H9 (cell line): ENCODE measurements at regions not wholly inside any gene's neighbourhood (a gene's known extent, or its start where the extent isn't known, plus 50 kb on each side); places are given as distances from the start of the nearest gene placed in this dataset.

Source experiments
- DNase-seq: peaks from one replicate; pipeline ENCODE4 v3.0.0-alpha.2; 2017
- H2AFZ ChIP-seq: one replicate; pipeline ENCODE4 v1.6.1; 2013; ENCODE audit warnings: mild to moderate bottlenecking, low read length, control low read depth, moderate library complexity
- H2AK5ac ChIP-seq: 2 replicates; pipeline ENCODE4 v1.6.1; 2013; ENCODE audit warnings: low read length, control low read depth, mixed read lengths; ENCODE audit not compliant: insufficient read length
- H2BK120ac ChIP-seq: one replicate; pipeline ENCODE4 v1.6.1; 2013; ENCODE audit warnings: low read depth, mild to moderate bottlenecking, low read length, control low read depth, inconsistent platforms; ENCODE audit not compliant: poor library complexity, severe bottlenecking
- H2BK12ac ChIP-seq: 2 replicates; pipeline ENCODE4 v1.6.1; 2013; ENCODE audit warnings: low read length, control low read depth, mixed read lengths, low read depth; ENCODE audit not compliant: insufficient read length
- H2BK15ac ChIP-seq: 2 replicates; pipeline ENCODE4 v1.6.1; 2013; ENCODE audit warnings: low read depth, low read length, control low read depth
- H2BK20ac ChIP-seq: one replicate; pipeline ENCODE4 v1.6.1; 2013; ENCODE audit warnings: low read depth, mild to moderate bottlenecking, low read length, control low read depth, inconsistent platforms; ENCODE audit not compliant: poor library complexity, severe bottlenecking
- H2BK5ac ChIP-seq: 2 replicates; pipeline ENCODE4 v1.6.1; 2013; ENCODE audit warnings: low read length, control low read depth, mixed read lengths; ENCODE audit not compliant: insufficient read length
- H3K14ac ChIP-seq: 2 replicates; pipeline ENCODE4 v1.6.1; 2013; ENCODE audit warnings: low read length, control low read depth; ENCODE audit not compliant: insufficient read depth
- H3K18ac ChIP-seq: 2 replicates; pipeline ENCODE4 v1.6.1; 2013; ENCODE audit warnings: low read depth, mild to moderate bottlenecking, mixed read lengths, low read length, control low read depth; ENCODE audit not compliant: insufficient read length
- H3K23ac ChIP-seq: 2 replicates; pipeline ENCODE4 v1.6.1; 2013; ENCODE audit warnings: low read length, control low read depth, mixed read lengths, low read depth; ENCODE audit not compliant: insufficient read length
- H3K23me2 ChIP-seq: 2 replicates; pipeline ENCODE4 v1.6.1; 2013; ENCODE audit warnings: low read depth, mild to moderate bottlenecking, mixed read lengths, low read length, control low read depth; ENCODE audit not compliant: insufficient read length, poor library complexity, severe bottlenecking
- H3K27ac ChIP-seq: 2 replicates; pipeline ENCODE4 v1.5.1; 2013; ENCODE audit warnings: low read length, control low read depth, mixed read lengths, low read depth; ENCODE audit not compliant: insufficient read length
- H3K27me3 ChIP-seq: 2 replicates; pipeline ENCODE4 v1.6.1; 2013; ENCODE audit warnings: low read length, control low read depth, inconsistent platforms; ENCODE audit not compliant: insufficient read depth
- H3K4ac ChIP-seq: 2 replicates; pipeline ENCODE4 v1.6.1; 2013; ENCODE audit warnings: low read depth, mild to moderate bottlenecking, control low read depth, inconsistent platforms, low read length, moderate library complexity
- H3K4me1 ChIP-seq: 2 replicates; pipeline ENCODE4 v1.6.1; 2013; ENCODE audit warnings: low read length, control low read depth, inconsistent platforms; ENCODE audit not compliant: insufficient read depth
- H3K4me2 ChIP-seq: 2 replicates; pipeline ENCODE4 v1.6.1; 2013; ENCODE audit warnings: low read length, control low read depth, mixed read lengths; ENCODE audit not compliant: insufficient read length, insufficient read depth
- H3K56ac ChIP-seq: 2 replicates; pipeline ENCODE4 v1.6.1; 2013; ENCODE audit warnings: low read depth, mild to moderate bottlenecking, mixed read lengths, low read length, control low read depth; ENCODE audit not compliant: insufficient read length
- H3K79me1 ChIP-seq: 2 replicates; pipeline ENCODE4 v1.6.1; 2013; ENCODE audit warnings: low read depth, mild to moderate bottlenecking, moderate library complexity, low read length, control low read depth, inconsistent platforms; ENCODE audit not compliant: insufficient read depth, poor library complexity, severe bottlenecking
- H3K79me2 ChIP-seq: 2 replicates; pipeline ENCODE4 v1.6.1; 2013; ENCODE audit warnings: low read length, control low read depth, inconsistent platforms; ENCODE audit not compliant: insufficient read depth
- H3K9ac ChIP-seq: 2 replicates; pipeline ENCODE4 v1.6.1; 2013; ENCODE audit warnings: low read length, control low read depth, mixed read lengths; ENCODE audit not compliant: insufficient read length; ENCODE audit errors: extremely low read depth
- H3K9me3 ChIP-seq: one replicate; pipeline ENCODE4 v1.6.1; 2013; ENCODE audit warnings: low read depth, low read length, inconsistent platforms; ENCODE audit not compliant: control insufficient read depth
- H3T11ph ChIP-seq: one replicate; pipeline ENCODE4 v1.6.1; 2013; ENCODE audit warnings: mild to moderate bottlenecking, low read length, control low read depth, inconsistent platforms
- H4K20me1 ChIP-seq: one replicate; pipeline ENCODE4 v1.6.1; 2013; ENCODE audit not compliant: control insufficient read depth, insufficient read length, insufficient read depth
- H4K5ac ChIP-seq: 2 replicates; pipeline ENCODE4 v1.6.1; 2013; ENCODE audit warnings: low read depth, mild to moderate bottlenecking, mixed read lengths, low read length, control low read depth; ENCODE audit not compliant: insufficient read length
- H4K8ac ChIP-seq: replicated peaks from 2 replicates; pipeline ENCODE4 v1.6.1; 2013; ENCODE audit warnings: low read length, control low read depth, mixed read lengths, low read depth; ENCODE audit not compliant: insufficient read length
- H4K91ac ChIP-seq: 2 replicates; pipeline ENCODE4 v1.6.1; 2013; ENCODE audit warnings: low read depth, mild to moderate bottlenecking, moderate library complexity, mixed read lengths, low read length, control low read depth; ENCODE audit not compliant: insufficient read length
- H3K27ac Mint-ChIP-seq, 3 experiments: 2 replicates in 2 of 3; 3 replicates in 1 of 3; pipeline ENCODE4 v1.8.0; 2020 to 2021; ENCODE audit warnings: mixed read lengths in 3 of 3, mild to moderate bottlenecking in 1 of 3, moderate library complexity in 1 of 3
- H3K27me3 Mint-ChIP-seq: 2 replicates; pipeline ENCODE4 v1.8.0; 2021; ENCODE audit warnings: low read depth, mild to moderate bottlenecking, moderate library complexity, mixed read lengths
- H3K36me3 Mint-ChIP-seq, 3 experiments: 2 replicates in 2 of 3; 3 replicates in 1 of 3; pipeline ENCODE4 v1.8.0; 2020 to 2021; ENCODE audit warnings: low read depth in 3 of 3, mixed read lengths in 3 of 3; ENCODE audit not compliant: insufficient read depth in 1 of 3
- H3K4me1 Mint-ChIP-seq, 2 experiments: 2 replicates each; pipeline ENCODE4 v1.8.0; 2020; ENCODE audit warnings: mixed read lengths in 2 of 2
- H3K4me3 Mint-ChIP-seq, 2 experiments: 2 replicates in 1 of 2; 3 replicates in 1 of 2; pipeline ENCODE4 v1.8.0; 2020 to 2021; ENCODE audit warnings: mild to moderate bottlenecking in 2 of 2, mixed read lengths in 2 of 2, moderate library complexity in 1 of 2
- H3K9me3 Mint-ChIP-seq, 2 experiments: 2 replicates in 1 of 2; 3 replicates in 1 of 2; pipeline ENCODE4 v1.8.0; 2020; ENCODE audit warnings: mild to moderate bottlenecking in 2 of 2, mixed read lengths in 2 of 2, moderate library complexity in 1 of 2
- WGBS: extraction: QIAGEN DNeasy Blood & Tissue Kit; methylation state at CpG from one replicate; pipeline ENCODE4 v1.1.7; 2013; ENCODE audit warnings: missing lambda C conversion rate, low lambda C conversion rate, mixed read lengths; ENCODE audit not compliant: insufficient read length; ENCODE audit errors: extremely low coverage; 5-methylcytosine and 5-hydroxymethylcytosine counted together
- TF ChIP-seq, protein P1 (sequence below): fragments of 200-600 bp; sonication (generic); conservative IDR thresholded peaks from 3 replicates; pipeline ENCODE4 v1.8.0; 2021; ENCODE audit warnings: antibody characterized with exemption, mild to moderate bottlenecking

DNA sequence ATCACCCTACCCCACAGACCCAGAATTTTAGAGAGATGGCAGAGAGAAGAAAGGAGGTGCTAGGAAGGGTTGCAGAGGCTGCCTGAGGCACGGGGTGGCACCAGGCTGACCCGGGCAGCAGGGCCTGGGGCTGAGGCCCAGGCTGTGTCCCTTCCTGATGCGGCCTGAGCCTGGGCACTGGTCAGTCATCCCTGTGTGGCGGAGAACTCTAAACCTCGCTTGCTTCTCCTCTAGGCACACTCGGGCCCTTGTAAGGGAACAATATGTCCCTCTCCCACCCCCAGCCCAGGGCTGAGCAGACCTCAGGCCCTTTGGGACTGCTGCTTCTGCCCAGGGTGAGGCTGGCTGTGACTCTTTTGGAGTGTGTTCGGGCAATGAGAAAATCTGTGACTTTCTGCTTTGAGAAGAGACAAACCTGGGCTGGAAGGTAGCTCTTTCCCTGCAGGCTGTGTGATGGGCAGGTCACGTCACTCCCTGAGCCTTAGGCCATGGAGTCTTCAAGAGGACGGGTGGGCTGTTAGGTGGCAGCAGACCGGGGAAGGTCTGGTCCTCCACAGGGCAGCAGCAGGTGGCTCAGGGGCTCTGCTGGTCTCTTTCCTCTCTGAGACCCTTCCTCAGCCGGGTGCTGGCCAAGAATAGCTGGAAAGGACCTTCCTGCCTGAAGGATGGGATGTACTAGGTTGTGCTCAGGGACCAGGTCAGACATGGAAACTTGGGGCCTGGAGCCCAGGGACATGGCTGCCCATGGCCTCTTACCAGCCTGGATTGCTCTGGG lies 96.8 kb downstream of the GLI2 start:
- TF ChIP-seq, protein P1, sequence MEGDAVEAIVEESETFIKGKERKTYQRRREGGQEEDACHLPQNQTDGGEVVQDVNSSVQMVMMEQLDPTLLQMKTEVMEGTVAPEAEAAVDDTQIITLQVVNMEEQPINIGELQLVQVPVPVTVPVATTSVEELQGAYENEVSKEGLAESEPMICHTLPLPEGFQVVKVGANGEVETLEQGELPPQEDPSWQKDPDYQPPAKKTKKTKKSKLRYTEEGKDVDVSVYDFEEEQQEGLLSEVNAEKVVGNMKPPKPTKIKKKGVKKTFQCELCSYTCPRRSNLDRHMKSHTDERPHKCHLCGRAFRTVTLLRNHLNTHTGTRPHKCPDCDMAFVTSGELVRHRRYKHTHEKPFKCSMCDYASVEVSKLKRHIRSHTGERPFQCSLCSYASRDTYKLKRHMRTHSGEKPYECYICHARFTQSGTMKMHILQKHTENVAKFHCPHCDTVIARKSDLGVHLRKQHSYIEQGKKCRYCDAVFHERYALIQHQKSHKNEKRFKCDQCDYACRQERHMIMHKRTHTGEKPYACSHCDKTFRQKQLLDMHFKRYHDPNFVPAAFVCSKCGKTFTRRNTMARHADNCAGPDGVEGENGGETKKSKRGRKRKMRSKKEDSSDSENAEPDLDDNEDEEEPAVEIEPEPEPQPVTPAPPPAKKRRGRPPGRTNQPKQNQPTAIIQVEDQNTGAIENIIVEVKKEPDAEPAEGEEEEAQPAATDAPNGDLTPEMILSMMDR: no peak
- Histone ChIP-seq H3K79me1 (peaks cover 7% of the 10 kb centered on the region), H4K20me1 (no peaks in the 10 kb centered on the region), H3K9ac (no peak overlapping the region), H3K4ac (no peak overlapping the region), H2AK5ac (no peak overlapping the region), H3K23me2 (no peaks in the 10 kb centered on the region), H3T11ph (no peak overlapping the region), H4K8ac (no peak overlapping the region), H3K14ac (no peak overlapping the region), H3K27me3 (no peaks in the 10 kb centered on the region), H2BK5ac (no peak overlapping the region), H3K56ac (no peak overlapping the region), H4K5ac (no peak overlapping the region), H2BK20ac (no peak overlapping the region), H3K4me1 (peaks cover 5% of the 10 kb centered on the region; the same call in 1 of the 2 replicates), H2BK120ac (no peak overlapping the region), H3K18ac (no peak overlapping the region), H2AFZ (no peak overlapping the region), H3K79me2 (no peaks in the 10 kb centered on the region; the same call in 1 of the 2 replicates), H2BK12ac (no peak overlapping the region), H2BK15ac (no peak overlapping the region), H3K4me2 (no peak overlapping the region), H3K23ac (no peak overlapping the region), H3K27ac (no peak overlapping the region), H3K9me3 (no peaks in the 10 kb centered on the region), H4K91ac (no peak overlapping the region)
- H3K9me3 Mint-ChIP-seq: no peaks in the 10 kb centered on the region; a peak in 1 of 5 replicates
- no peak overlapping the region for H3K4me3 Mint-ChIP-seq
- peaks cover 10 to 24% (median 19%) of the 10 kb centered on the region in 3 experiments; a peak in 6 of 7 replicates for H3K36me3 Mint-ChIP-seq
- H3K27ac Mint-ChIP-seq: peak overlapping the region; percentile 11 to 60 (median 18); a peak in 3 of 7 replicates
- no peak for DNase-seq
- no peaks in the 10 kb centered on the region; the same call in 1 of the 2 replicates for H3K27me3 Mint-ChIP-seq
- no CpG with 5 or more reads among the region's 11 CpGs for WGBS
- H3K4me1 Mint-ChIP-seq: peaks cover 37 to 45% of the 10 kb centered on the region in 2 experiments
